SH-SY5Y (cell line): ENCODE measurements at regions not wholly inside any gene's neighbourhood (a gene's known extent, or its start where the extent isn't known, plus 50 kb on each side); places are given as distances from the start of the nearest gene placed in this dataset.

Experiments
- GATA2 ChIP-seq: IDR thresholded peaks from 2 replicates; pipeline ENCODE4 v1.6.1; 2011; ENCODE audit warnings: mild to moderate bottlenecking, low read depth, low read length
- GATA3 ChIP-seq: IDR thresholded peaks from 2 replicates; pipeline ENCODE4 v1.6.1; 2011; ENCODE audit warnings: low read depth, mild to moderate bottlenecking, low read length, moderate library complexity

DNA sequence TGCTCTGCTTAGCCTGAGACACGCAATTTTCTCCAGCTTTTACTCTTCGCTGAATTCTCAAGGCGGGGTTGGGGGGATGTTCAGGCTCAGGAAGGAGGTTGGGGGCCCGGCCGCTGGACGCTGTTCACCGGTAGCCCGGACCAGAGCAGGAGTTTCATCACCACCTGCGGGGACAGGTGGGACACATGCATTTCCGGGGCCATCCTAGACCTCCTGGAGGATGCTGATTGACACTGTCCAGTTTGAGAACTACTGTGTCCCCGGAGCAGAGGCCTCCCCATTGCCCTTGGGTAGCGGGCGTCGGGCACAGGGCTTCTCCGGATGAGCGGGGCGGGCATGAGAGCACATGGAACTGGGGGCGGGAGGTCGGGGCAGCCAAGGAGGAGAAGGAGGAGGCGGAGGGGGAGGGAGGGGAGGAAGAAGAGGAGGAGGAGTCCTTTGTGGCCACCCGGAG lies 144.0 kb upstream of the GRK3 start:
- TF ChIP-seq GATA3 = no peak
- TF ChIP-seq GATA2 = no peak

DNA sequence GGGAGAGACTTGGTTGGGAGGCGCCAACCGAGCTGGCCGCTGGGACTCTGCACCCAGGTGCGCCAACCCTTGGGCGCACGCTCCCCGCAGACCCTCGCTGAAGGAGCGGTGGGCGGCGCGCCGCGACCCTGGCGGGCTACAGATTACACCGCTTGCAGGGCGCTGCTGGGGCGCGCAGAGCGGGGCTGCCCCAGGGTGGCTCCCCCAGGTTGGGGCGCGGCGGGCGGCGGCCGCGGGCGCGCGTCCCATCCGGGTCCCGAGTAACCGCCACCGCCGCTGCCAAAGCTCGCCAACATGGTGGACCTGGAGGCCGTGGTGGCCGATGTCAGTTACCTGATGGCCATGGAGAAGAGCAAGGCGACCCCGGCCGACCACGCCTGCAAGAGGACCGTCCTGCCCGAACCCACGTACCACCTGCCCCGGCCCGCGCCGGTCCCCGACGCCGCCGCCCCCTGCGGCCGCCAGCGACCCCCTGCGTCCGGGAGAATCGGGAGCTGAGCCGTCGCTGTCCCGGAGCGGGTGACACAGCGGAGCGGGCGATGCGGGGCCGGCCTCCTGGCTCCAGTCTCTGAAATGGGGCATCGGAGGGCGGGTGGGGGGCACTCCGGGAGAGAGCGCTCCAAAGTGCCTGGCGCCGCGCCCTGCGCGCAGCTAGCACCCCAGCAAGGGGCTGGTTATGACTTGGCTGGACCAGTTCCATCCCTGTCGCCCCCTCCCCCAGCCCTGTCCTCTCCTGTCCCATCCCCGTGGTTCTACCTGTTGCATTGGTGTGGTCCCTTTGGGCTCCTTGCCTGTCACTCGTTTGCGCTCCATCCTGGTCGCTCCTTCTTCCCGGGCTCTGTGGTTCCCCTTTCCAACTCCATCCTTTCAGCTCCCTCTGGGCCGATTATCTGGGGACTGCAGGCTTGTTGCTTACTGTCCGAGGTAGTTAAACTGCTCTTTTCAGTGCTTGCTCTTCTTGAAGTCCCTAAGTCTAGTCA lies 143.3 kb upstream of the GRK3 start:
- TF ChIP-seq GATA3 (no peak), GATA2 (no peak)

- TF ChIP-seq GATA3 (no peak), GATA2 (no peak)
Measured at GRCh38 chr22:25437414-25438160, 126.9 kb upstream of the GRK3 start.

- no peak for TF ChIP-seq GATA2
Measured at GRCh38 chr22:25447067-25447685, 117.3 kb upstream of the GRK3 start.

- TF ChIP-seq GATA2 = no peak
- TF ChIP-seq GATA3 = no peak
Measured at GRCh38 chr22:25447686-25448434, 116.6 kb upstream of the GRK3 start.

GRCh38 chr22:25448435-25449051 lies 115.9 kb upstream of the GRK3 start:
- no peak for TF ChIP-seq GATA3
- no peak for TF ChIP-seq GATA2

GRCh38 chr22:25449781-25450317 lies 114.6 kb upstream of the GRK3 start:
- TF ChIP-seq GATA3 (no peak), GATA2 (no peak)

GRCh38 chr22:25451480-25452114 lies 112.9 kb upstream of the GRK3 start:
- TF ChIP-seq GATA3 (no peak), GATA2 (no peak)

DNA sequence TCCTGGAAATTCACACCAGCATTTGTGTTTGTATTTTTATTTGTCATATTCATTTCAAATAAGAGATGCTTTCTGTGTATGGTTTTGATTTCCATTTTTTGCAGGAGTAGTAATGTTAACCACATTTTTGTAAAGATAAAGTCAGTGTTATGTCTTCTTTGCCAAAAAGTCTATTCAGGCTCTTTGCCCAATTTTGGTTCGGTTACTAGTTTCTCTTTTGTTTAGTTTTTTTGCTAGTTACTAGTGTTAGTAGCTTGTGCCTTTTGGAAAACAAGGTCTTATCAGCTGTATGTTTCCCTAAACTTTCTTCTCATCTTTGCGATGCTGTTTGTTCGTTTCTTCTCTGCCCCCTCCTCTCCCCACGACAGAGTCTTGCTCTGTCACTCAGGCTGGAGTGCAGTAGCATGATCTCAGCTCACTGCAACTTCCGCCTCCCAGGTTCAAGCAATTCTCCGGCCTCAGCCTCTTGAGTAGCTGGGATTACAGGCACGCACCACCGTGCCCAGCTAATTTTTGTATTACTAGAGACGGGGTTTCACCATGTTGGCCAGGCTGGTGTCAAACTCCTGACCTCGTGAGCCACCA lies 112.3 kb upstream of the GRK3 start:
- no peak for TF ChIP-seq GATA3
- TF ChIP-seq GATA2 = no peak

- TF ChIP-seq GATA2 (no peak), GATA3 (no peak)
Measured at GRCh38 chr22:25453058-25453457, 111.4 kb upstream of the GRK3 start.

DNA sequence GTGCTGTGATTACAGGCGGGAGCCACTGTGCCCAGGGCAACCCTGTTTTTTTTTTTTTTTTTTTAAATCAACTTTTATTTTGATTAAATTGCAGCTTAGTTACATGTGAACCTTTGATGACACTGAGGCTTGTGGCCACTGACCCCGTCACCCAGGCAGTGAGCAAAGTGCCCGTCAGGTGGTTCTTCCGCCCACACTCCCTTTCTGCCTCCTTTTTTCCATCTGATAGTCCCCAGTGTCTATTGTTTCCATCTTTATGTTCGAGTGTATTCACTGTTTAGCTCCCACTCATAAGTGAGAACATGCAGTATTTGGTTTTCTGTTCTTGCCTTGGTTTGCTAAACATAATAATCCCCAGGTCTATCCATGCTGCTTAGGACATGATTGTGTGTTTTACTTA lies 110.9 kb upstream of the GRK3 start:
- TF ChIP-seq GATA3 = no peak
- TF ChIP-seq GATA2 = no peak

GRCh38 chr22:25461301-25461700 lies 103.2 kb upstream of the GRK3 start:
- TF ChIP-seq GATA2 (no peak), GATA3 (no peak)
